LNCaP clone FGC (cell line): ENCODE measurements at regions not wholly inside any gene's neighbourhood (a gene's known extent, or its start where the extent isn't known, plus 50 kb on each side); places are given as distances from the start of the nearest gene placed in this dataset.
A peak's percentile ranks its signal among the peaks of the same experiment; 100 is the strongest.

Experiments used
- DNase-seq: peaks from one replicate; pipeline ENCODE4 v3.0.0-alpha.2; 2011; ENCODE audit warnings: low read depth
- H3K4me3 ChIP-seq: 2 replicates; pipeline ENCODE4 v1.5.1; 2011; ENCODE audit warnings: mild to moderate bottlenecking, low read depth, low read length, control low read depth
- CTCF ChIP-seq: IDR thresholded peaks from 2 replicates; pipeline ENCODE4 v1.5.1; 2012; ENCODE audit warnings: mild to moderate bottlenecking; ENCODE audit not compliant: control insufficient read depth, insufficient read depth; ENCODE audit errors: extremely low read depth

DNA sequence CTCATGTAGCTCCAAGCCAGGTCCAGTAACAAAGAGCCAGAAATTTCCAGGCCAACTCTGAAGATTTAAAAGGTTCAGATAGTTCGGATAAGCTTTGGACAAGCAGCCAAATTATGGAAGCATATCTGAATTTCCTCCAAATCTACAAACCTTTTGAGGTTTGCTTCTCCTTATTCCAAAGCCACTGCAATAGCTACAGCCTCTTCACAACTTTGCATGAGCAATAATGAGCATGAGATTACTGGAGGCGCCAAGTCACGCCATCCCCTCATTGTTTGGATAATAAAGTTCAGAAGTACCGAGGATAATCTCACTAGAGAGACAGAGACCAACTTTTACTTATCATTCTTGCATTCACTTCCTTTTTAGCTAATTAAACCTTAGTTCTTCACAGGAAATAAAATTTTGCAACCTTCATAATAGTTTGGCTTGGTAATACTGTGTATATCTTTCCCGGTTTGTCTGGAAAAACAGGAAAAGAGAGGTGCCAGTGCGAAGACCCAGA lies 329.6 kb upstream of the RSPO3 start:
- no peak for DNase-seq
- H3K4me3 ChIP-seq = no peak overlapping the region
- TF ChIP-seq CTCF = no peak

DNA sequence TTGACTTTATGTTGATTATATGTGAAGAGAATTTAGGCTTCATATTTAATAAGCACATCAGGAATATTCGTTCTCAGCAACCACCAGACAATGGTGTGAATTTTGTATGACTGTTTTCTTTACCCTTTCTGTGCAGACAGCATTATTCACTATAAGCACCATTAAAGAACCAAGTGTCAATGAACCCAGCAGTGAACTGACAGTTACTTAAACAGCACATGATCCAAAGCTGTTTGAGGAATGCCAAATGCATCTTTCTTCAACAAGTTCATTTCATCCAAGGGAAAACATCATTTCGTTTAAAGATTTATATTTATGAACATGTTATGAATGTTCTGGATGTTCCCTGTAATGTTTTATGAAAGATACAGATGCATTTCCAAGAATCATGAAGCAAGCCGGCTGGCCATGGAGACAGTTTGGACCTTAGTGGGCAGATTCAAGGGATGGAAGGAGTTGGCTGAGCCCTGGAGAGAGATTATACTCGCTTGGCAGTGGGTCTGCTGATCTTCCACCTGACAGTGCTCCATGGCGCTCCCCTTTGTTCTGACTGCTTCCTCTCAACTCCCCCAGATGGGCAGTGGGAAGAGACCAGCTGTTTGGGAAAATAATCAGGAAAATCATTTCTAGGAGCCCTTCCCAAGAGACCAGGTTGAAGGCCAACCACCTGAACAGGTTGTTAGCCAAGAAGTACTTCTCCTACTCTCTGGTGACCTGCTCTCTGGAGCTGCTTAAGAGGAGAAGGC lies 326.0 kb upstream of the RSPO3 start:
- H3K4me3 ChIP-seq = no peak overlapping the region
- DNase-seq = no peak
- no peak for TF ChIP-seq CTCF

DNA sequence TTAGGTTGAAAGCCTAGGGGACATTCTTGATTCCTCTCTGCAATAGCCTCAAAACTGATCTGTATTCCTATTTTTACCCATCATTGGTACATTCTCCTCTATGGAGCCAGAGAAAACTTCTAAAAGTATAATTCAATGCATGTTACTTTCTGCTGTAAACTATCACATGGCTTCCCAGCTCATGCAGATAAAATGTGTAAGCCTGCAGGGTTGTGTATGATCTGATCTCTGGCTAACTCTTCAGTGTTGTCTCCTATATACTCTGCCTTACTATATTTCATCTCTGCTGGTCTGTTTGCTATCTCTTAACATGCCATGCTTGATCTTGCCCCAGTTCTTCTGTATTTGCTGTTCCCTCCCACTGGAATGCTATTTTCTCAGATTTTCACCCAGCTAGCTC lies 323.3 kb upstream of the RSPO3 start:
- no peak for DNase-seq
- H3K4me3 ChIP-seq = no peak overlapping the region
- no peak for TF ChIP-seq CTCF

DNA sequence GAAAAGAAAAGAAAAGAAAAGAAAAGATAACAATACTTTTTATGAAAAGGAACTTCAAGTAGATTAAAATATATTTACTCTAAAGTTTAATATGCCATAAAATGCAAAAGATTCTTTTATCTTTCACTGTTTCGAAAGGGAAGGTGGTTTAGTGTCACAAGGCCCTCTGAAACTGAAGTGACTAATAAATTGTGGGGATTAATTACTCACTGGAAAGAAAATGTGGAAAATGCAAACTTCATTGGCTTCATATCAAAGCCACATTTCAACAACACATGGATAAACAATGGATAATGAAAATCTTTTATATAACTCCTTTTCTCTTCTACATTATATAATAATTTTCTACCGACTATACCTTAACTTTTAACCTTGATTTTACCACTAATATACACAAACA lies 320.5 kb upstream of the RSPO3 start:
- no peak for DNase-seq
- no peak for TF ChIP-seq CTCF
- H3K4me3 ChIP-seq = no peak overlapping the region

DNA sequence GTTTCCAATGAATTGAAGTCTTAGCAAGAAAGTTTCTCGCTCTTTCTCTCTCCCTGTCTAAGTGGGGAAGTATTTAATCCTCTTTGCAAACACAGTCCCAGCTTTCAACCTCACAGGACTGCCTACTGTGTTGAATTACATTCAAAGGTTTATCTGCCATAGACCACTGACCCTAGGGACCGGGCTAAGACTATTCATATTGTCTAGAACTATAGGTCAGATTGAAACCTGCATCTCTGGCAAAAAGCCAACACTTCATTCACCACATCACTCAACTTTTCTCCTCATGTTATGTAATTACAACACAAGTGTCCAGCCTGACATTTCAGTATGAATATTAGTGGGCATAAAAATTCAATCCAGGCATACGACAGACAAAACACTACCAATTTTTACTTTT lies 314.7 kb upstream of the RSPO3 start:
- no peak for TF ChIP-seq CTCF
- DNase-seq = no peak

GRCh38 chr6:126804332-126805064 lies 314.0 kb upstream of the RSPO3 start:
- H3K4me3 ChIP-seq = no peak overlapping the region
- peak; percentile 8 for DNase-seq
- TF ChIP-seq CTCF = peak; percentile 65

More for the DNA sequence above, 314.7 kb upstream of the RSPO3 start:
- no peak overlapping the region for H3K4me3 ChIP-seq
